ENCODE measurements at regions not wholly inside any gene's neighbourhood (a gene's known extent, or its start where the extent isn't known, plus 50 kb on each side); places are given as distances from the start of the nearest gene placed in this dataset.
A peak's percentile ranks its signal among the peaks of the same experiment; 100 is the strongest.

GRCh38 chr14:85439696-85440328, 90.1 kb upstream of the FLRT2 start:
- DNase-seq (ENCODE audit: low spot score) (peak; percentile 70), ATAC-seq (ENCODE audit: low read depth) (peak; percentile 72)
- Histone ChIP-seq H3K36me3 (ENCODE audit: low read depth) (no peaks in the 10 kb centered on the region), H3K9me3 (ENCODE audit: severe bottlenecking) (no peaks in the 10 kb centered on the region), H3K27ac (ENCODE audit: poor library complexity, severe bottlenecking) (peak overlapping the region; percentile 99), H3K4me1 (ENCODE audit: insufficient read depth, poor library complexity, severe bottlenecking) (peaks cover 68% of the 10 kb centered on the region), H3K4me3 (ENCODE audit: severe bottlenecking) (no peak overlapping the region), H3K27me3 (ENCODE audit: insufficient read depth, poor library complexity, severe bottlenecking) (no peaks in the 10 kb centered on the region)
- TF ChIP-seq CTCF (IDR thresholded peaks at IDR 0.05; ENCODE audit: poor library complexity, severe bottlenecking) = no peak

- no peak for ATAC-seq (ENCODE audit: low read depth)
- no peaks in the 10 kb centered on the region for H3K9me3 ChIP-seq (ENCODE audit: severe bottlenecking)
- DNase-seq (ENCODE audit: low spot score) = no peak
- no peak overlapping the region for H3K4me3 ChIP-seq (ENCODE audit: severe bottlenecking)
- TF ChIP-seq CTCF (IDR thresholded peaks at IDR 0.05; ENCODE audit: poor library complexity, severe bottlenecking) = no peak
- peak overlapping the region; percentile 99 for H3K27ac ChIP-seq (ENCODE audit: poor library complexity, severe bottlenecking)
- H3K27me3 ChIP-seq (ENCODE audit: insufficient read depth, poor library complexity, severe bottlenecking) = no peaks in the 10 kb centered on the region
- H3K4me1 ChIP-seq (ENCODE audit: insufficient read depth, poor library complexity, severe bottlenecking) = peaks cover 55% of the 10 kb centered on the region
- H3K36me3 ChIP-seq (ENCODE audit: low read depth) = no peaks in the 10 kb centered on the region
Measured at GRCh38 chr14:85441909-85442643, 87.9 kb upstream of the FLRT2 start.

- Histone ChIP-seq H3K4me1 (ENCODE audit: insufficient read depth, poor library complexity, severe bottlenecking) (peaks cover 46% of the 10 kb centered on the region), H3K27ac (ENCODE audit: poor library complexity, severe bottlenecking) (peak overlapping the region; percentile 99), H3K9me3 (ENCODE audit: severe bottlenecking) (no peaks in the 10 kb centered on the region), H3K36me3 (ENCODE audit: low read depth) (no peaks in the 10 kb centered on the region), H3K27me3 (ENCODE audit: insufficient read depth, poor library complexity, severe bottlenecking) (no peaks in the 10 kb centered on the region), H3K4me3 (ENCODE audit: severe bottlenecking) (no peak overlapping the region)
- TF ChIP-seq CTCF (IDR thresholded peaks at IDR 0.05; ENCODE audit: poor library complexity, severe bottlenecking) = no peak
- DNase-seq (ENCODE audit: low spot score) = no peak
- ATAC-seq (ENCODE audit: low read depth) = no peak
Measured at GRCh38 chr14:85442996-85443395, 86.9 kb upstream of the FLRT2 start.

- Histone ChIP-seq H3K4me1 (ENCODE audit: insufficient read depth, poor library complexity, severe bottlenecking) (peaks cover 40% of the 10 kb centered on the region), H3K27ac (ENCODE audit: poor library complexity, severe bottlenecking) (peak overlapping the region; percentile 99), H3K4me3 (ENCODE audit: severe bottlenecking) (no peak overlapping the region), H3K36me3 (ENCODE audit: low read depth) (no peaks in the 10 kb centered on the region), H3K27me3 (ENCODE audit: insufficient read depth, poor library complexity, severe bottlenecking) (no peaks in the 10 kb centered on the region), H3K9me3 (ENCODE audit: severe bottlenecking) (no peaks in the 10 kb centered on the region)
- DNase-seq (ENCODE audit: low spot score) (no peak), ATAC-seq (ENCODE audit: low read depth) (no peak)
- TF ChIP-seq CTCF (IDR thresholded peaks at IDR 0.05; ENCODE audit: poor library complexity, severe bottlenecking) = no peak
Measured at GRCh38 chr14:85444635-85445034, 85.3 kb upstream of the FLRT2 start.

Data from RWPE2 (cell line).